Endothelial cell of umbilical vein (primary cell): ENCODE measurements at regions not wholly inside any gene's neighbourhood (a gene's known extent, or its start where the extent isn't known, plus 50 kb on each side); places are given as distances from the start of the nearest gene placed in this dataset.

Experiments used
- BruUV-seq: library from RNA; stranded (reverse); fragments of 400-500 nt; replicated peaks from 2 replicates; lab custom pipeline; 2021; lab: Mats Ljungman, UMichigan
- CTCF ChIA-PET: fragments of 300-600, 350-600 bp; sonication (Branson Sonifier 250); formaldehyde crosslinking; loops from one replicate; lab custom pipeline; 2021; ENCODE audit warnings: antibody characterized with exemption, inconsistent platforms; lab: Charles Lee
- POLR2A ChIA-PET: fragments of 300-600, 350-600 bp; sonication (Branson Sonifier 250); formaldehyde crosslinking; loops from one replicate; lab custom pipeline; 2021; ENCODE audit warnings: antibody characterized with exemption, inconsistent platforms; lab: Charles Lee
- DNase-seq: peaks from one replicate; pipeline ENCODE4 v3.0.0-alpha.2; 2011; ENCODE audit warnings: low read depth, low spot score
- FAIRE-seq: peaks from 2 replicates; lab custom pipeline; 2011; peaks lifted over from hg19 to GRCh38; lab: Jason Lieb, UNC
- H2AFZ ChIP-seq: 2 replicates; pipeline ENCODE4 v1.6.0; 2012; ENCODE audit warnings: low read depth, low read length, control low read depth, inconsistent platforms
- H3K27ac ChIP-seq: 2 replicates; pipeline ENCODE4 v1.5.1; 2011; ENCODE audit warnings: low read depth, mild to moderate bottlenecking, control low read depth, low read length, moderate library complexity; ENCODE audit not compliant: insufficient read depth
- H3K27me3 ChIP-seq, 2 experiments: 2 replicates each; pipeline versions ENCODE4 v1.6.0 to v1.6.1; 2011; ENCODE audit warnings: low read length in 2 of 2, mixed read lengths in 1 of 2; ENCODE audit not compliant: control insufficient read depth in 2 of 2, insufficient read depth in 2 of 2
- H3K36me3 ChIP-seq, 2 experiments: 2 replicates in 1 of 2; 3 replicates in 1 of 2; pipeline ENCODE4 v1.5.1; 2011; ENCODE audit warnings: low read length in 2 of 2, mild to moderate bottlenecking in 1 of 2, moderate library complexity in 1 of 2; ENCODE audit not compliant: control insufficient read depth in 2 of 2, insufficient read depth in 2 of 2; ENCODE audit errors: extremely low read depth in 1 of 2
- H3K4me1 ChIP-seq: 3 replicates; pipeline ENCODE4 v1.5.1; 2011; ENCODE audit warnings: mild to moderate bottlenecking, low read length; ENCODE audit not compliant: control insufficient read depth, insufficient read depth; ENCODE audit errors: extremely low read depth
- H3K4me2 ChIP-seq: 2 replicates; pipeline ENCODE4 v1.6.1; 2011; ENCODE audit warnings: low read length, control low read depth, mixed read lengths; ENCODE audit not compliant: insufficient read depth
- H3K4me3 ChIP-seq, 3 experiments: fragments of 200-600 bp in 1 of 3; sonication (generic), shearing (Covaris generic) in 1 of 3; replicated peaks in 1 of 3; 2 replicates each; pipeline ENCODE4 v1.5.1; 2011 to 2016; ENCODE audit warnings: control low read depth in 3 of 3, low read length in 3 of 3, mild to moderate bottlenecking in 2 of 3, inconsistent platforms in 1 of 3, low read depth in 1 of 3, moderate library complexity in 1 of 3; ENCODE audit not compliant: insufficient read depth in 1 of 3
- H3K79me2 ChIP-seq: 2 replicates; pipeline ENCODE4 v1.6.0; 2012; ENCODE audit warnings: low read length, inconsistent platforms; ENCODE audit not compliant: control insufficient read depth, insufficient read depth
- H3K9ac ChIP-seq: replicated peaks from 2 replicates; pipeline ENCODE3; 2011; ENCODE audit warnings: low read length, control low read depth; ENCODE audit not compliant: insufficient read depth; ENCODE audit errors: extremely low read depth
- H3K9me1 ChIP-seq: replicated peaks from 3 replicates; pipeline ENCODE4 v1.6.0; 2011; ENCODE audit warnings: mild to moderate bottlenecking, low read length; ENCODE audit not compliant: control insufficient read depth, insufficient read depth; ENCODE audit errors: extremely low read depth
- H3K9me3 ChIP-seq: replicated peaks from 2 replicates; pipeline ENCODE4 v1.5.1; 2012; ENCODE audit warnings: low read length, inconsistent platforms; ENCODE audit not compliant: control insufficient read depth, insufficient read depth
- H4K20me1 ChIP-seq: replicated peaks from 2 replicates; pipeline ENCODE3; 2011; ENCODE audit warnings: mild to moderate bottlenecking, low read length; ENCODE audit not compliant: control insufficient read depth, insufficient read depth; ENCODE audit errors: extremely low read depth
- EZH2 ChIP-seq: IDR thresholded peaks from 2 replicates; pipeline ENCODE4 v1.6.1; 2012; ENCODE audit warnings: borderline replicate concordance, low read depth, mild to moderate bottlenecking, moderate library complexity, low read length, inconsistent platforms; ENCODE audit not compliant: severe bottlenecking
- FOS ChIP-seq: IDR thresholded peaks from 2 replicates; pipeline ENCODE4 v1.6.1; 2011; ENCODE audit warnings: mild to moderate bottlenecking, low read length, moderate library complexity, borderline replicate concordance; ENCODE audit not compliant: insufficient read depth
- GATA2 ChIP-seq: IDR thresholded peaks from 2 replicates; pipeline ENCODE4 v1.7.0; 2011; ENCODE audit warnings: low read depth, mild to moderate bottlenecking, moderate library complexity, mixed read lengths, low read length; ENCODE audit not compliant: insufficient read length, insufficient read depth
- JUN ChIP-seq: IDR thresholded peaks from 2 replicates; pipeline ENCODE4 v1.6.1; 2011; ENCODE audit warnings: borderline replicate concordance, low read depth; ENCODE audit not compliant: insufficient read length, insufficient read depth
- MYC ChIP-seq: IDR thresholded peaks from one replicate; pipeline ENCODE4 v1.6.1; 2011; ENCODE audit warnings: mild to moderate bottlenecking, low read depth, low read length
- POLR2A ChIP-seq: IDR thresholded peaks from 2 replicates; pipeline ENCODE4 v1.6.1; 2012; ENCODE audit warnings: low read depth, mild to moderate bottlenecking, control low read depth, low read length
- POLR2AphosphoS5 ChIP-seq: IDR thresholded peaks from 2 replicates; pipeline ENCODE4 v1.6.1; 2012; ENCODE audit warnings: low read depth, mild to moderate bottlenecking, control low read depth, low read length, moderate library complexity; ENCODE audit not compliant: insufficient read depth
- dilution Hi-C: fragments of 300-500 bp; cut with MboI; formaldehyde crosslinking; loops from one replicate; pipeline ENCODE4 v1.15.0; 2019; ENCODE audit warnings: low sequenced_read_pairs; ENCODE audit not compliant: extremely low pct_ligation_motif_present
- intact Hi-C: fragments of 100-400 bp; cut with micrococcal nuclease; formaldehyde crosslinking; loops from one replicate; pipeline ENCODE4 v1.10.0; 2022
- TF ChIP-seq, protein P1 (sequence below), 2 donors: IDR thresholded peaks; 1 replicate in 1 of 2; 2 replicates in 1 of 2; pipeline ENCODE4 v1.5.1; 2011; ENCODE audit warnings: low read length in 2 of 2, mild to moderate bottlenecking in 2 of 2, moderate library complexity in 2 of 2, control low read depth in 1 of 2, inconsistent platforms in 1 of 2, low read depth in 1 of 2; ENCODE audit not compliant: insufficient read depth in 1 of 2; ENCODE audit errors: extremely low read depth in 1 of 2
- TF ChIP-seq, protein P2 (sequence below): IDR thresholded peaks from 2 replicates; pipeline ENCODE4 v1.6.1; 2011; ENCODE audit not compliant: insufficient read depth, insufficient read length

DNA sequence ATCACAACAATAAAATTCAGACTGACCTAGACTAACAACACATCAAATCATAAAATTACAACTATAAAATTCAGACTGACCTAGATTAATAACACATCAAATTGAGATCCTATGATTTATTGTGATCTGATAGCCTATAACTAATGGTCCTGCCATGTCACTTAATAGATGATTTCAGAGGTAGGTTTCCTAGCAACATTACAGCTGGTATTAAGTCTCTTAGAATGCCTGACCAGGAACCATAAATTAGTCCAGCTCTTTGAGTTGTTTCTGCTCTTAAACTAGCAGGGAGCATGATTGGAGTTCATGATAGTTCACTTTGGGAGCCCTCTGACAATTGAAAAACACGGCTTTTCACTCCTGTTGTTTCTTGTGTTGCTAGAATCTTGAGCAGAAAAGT, 318.9 kb downstream of the BMPER start:
- H2AFZ ChIP-seq: no peak overlapping the region
- H3K27me3 ChIP-seq: peaks cover 0 to 3% of the 10 kb centered on the region in 2 experiments
- CTCF ChIA-PET: no interaction called here
- no peak overlapping the region for H3K4me2 ChIP-seq
- H3K27ac ChIP-seq: no peak overlapping the region
- H3K9me1 ChIP-seq: no peaks in the 10 kb centered on the region
- H3K9me3 ChIP-seq: no peaks in the 10 kb centered on the region
- no peaks in the 10 kb centered on the region for H3K36me3 ChIP-seq
- TF ChIP-seq FOS (no peak), POLR2AphosphoS5 (no peak), POLR2A (no peak), JUN (no peak)
- TF ChIP-seq, protein P1, sequence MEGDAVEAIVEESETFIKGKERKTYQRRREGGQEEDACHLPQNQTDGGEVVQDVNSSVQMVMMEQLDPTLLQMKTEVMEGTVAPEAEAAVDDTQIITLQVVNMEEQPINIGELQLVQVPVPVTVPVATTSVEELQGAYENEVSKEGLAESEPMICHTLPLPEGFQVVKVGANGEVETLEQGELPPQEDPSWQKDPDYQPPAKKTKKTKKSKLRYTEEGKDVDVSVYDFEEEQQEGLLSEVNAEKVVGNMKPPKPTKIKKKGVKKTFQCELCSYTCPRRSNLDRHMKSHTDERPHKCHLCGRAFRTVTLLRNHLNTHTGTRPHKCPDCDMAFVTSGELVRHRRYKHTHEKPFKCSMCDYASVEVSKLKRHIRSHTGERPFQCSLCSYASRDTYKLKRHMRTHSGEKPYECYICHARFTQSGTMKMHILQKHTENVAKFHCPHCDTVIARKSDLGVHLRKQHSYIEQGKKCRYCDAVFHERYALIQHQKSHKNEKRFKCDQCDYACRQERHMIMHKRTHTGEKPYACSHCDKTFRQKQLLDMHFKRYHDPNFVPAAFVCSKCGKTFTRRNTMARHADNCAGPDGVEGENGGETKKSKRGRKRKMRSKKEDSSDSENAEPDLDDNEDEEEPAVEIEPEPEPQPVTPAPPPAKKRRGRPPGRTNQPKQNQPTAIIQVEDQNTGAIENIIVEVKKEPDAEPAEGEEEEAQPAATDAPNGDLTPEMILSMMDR (IDR thresholded peaks at IDR 0.05; ENCODE audit: extremely low read depth in 1 of 2, insufficient read depth in 1 of 2, low read depth in 1 of 2, low read length in 2 of 2): no peak
- no peak overlapping the region for H3K4me3 ChIP-seq
- H4K20me1 ChIP-seq: no peaks in the 10 kb centered on the region
- no peaks in the 10 kb centered on the region for H3K4me1 ChIP-seq
- no peak for FAIRE-seq
- no TSS peak for BruUV-seq
- POLR2A ChIA-PET: no interaction called here
- H3K9ac ChIP-seq: no peak overlapping the region
- intact Hi-C loops (no loop called here), dilution Hi-C loops (no loop called here)
- H3K79me2 ChIP-seq: no peaks in the 10 kb centered on the region
- no peak for DNase-seq

DNA sequence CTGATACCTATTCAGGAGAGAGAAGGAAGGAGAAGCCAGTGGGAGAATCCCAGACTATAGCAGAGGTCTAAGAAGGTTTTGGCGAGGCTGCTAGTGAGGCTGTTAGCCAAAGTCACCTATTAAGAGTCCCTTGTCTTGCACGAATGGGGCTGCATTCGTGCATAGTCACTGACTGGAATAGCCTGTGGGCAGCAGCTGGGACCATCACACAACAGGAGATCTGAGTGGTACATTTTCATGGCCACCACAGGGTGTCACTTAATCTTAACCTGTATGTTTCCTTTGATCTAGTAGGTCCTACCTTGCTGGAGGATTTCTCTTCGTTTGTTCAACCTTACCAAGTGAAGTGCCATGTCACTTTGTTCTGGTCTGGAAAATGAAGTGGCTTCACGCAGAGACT, 319.9 kb downstream of the BMPER start:
- H3K79me2 ChIP-seq: no peaks in the 10 kb centered on the region
- no peak overlapping the region for H2AFZ ChIP-seq
- H3K9me1 ChIP-seq: no peaks in the 10 kb centered on the region
- H3K4me2 ChIP-seq: no peak overlapping the region
- CTCF ChIA-PET: no interaction called here
- H3K9me3 ChIP-seq: no peaks in the 10 kb centered on the region
- BruUV-seq: no TSS peak
- peaks cover 0 to 3% of the 10 kb centered on the region in 2 experiments for H3K27me3 ChIP-seq
- dilution Hi-C loops: no loop called here
- no peaks in the 10 kb centered on the region for H4K20me1 ChIP-seq
- no peak overlapping the region for H3K9ac ChIP-seq
- H3K4me1 ChIP-seq: no peaks in the 10 kb centered on the region
- intact Hi-C loops: no loop called here
- FAIRE-seq (no peak), DNase-seq (no peak)
- TF ChIP-seq POLR2AphosphoS5 (no peak), GATA2 (no peak), POLR2A (no peak), FOS (no peak), JUN (no peak), MYC (no peak), EZH2 (no peak)
- TF ChIP-seq, protein P1 (IDR thresholded peaks at IDR 0.05; ENCODE audit: extremely low read depth in 1 of 2, insufficient read depth in 1 of 2, low read depth in 1 of 2, low read length in 2 of 2): no peak
- TF ChIP-seq, protein P2, sequence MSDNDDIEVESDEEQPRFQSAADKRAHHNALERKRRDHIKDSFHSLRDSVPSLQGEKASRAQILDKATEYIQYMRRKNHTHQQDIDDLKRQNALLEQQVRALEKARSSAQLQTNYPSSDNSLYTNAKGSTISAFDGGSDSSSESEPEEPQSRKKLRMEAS: no peak
- H3K36me3 ChIP-seq: no peaks in the 10 kb centered on the region
- no peak overlapping the region for H3K27ac ChIP-seq
- no peak overlapping the region for H3K4me3 ChIP-seq
- POLR2A ChIA-PET: no interaction called here
